OCI-LY3 (cell line): ENCODE measurements at regions not wholly inside any gene's neighbourhood (a gene's known extent, or its start where the extent isn't known, plus 50 kb on each side); places are given as distances from the start of the nearest gene placed in this dataset.

ENCODE experiments used
- CTCF ChIP-seq: fragments of 200-600, 300-600 bp; sonication (generic); IDR thresholded peaks from 2 replicates; pipeline ENCODE4 v1.5.1; 2014; ENCODE audit warnings: antibody characterized with exemption, low read length, low read depth
- EZH2phosphoT487 ChIP-seq: fragments of 200-600 bp; shearing (Covaris generic); IDR thresholded peaks from 2 replicates; pipeline ENCODE4 v1.6.1; 2018; ENCODE audit warnings: antibody characterized with exemption, mixed run types, low read depth

- no peak for TF ChIP-seq CTCF
- no peak for TF ChIP-seq EZH2phosphoT487
Observed at GRCh38 chr5:60136841-60137240, 243.3 kb upstream of the PDE4D start.
